RWPE1 (cell line): ENCODE measurements at regions not wholly inside any gene's neighbourhood (a gene's known extent, or its start where the extent isn't known, plus 50 kb on each side); places are given as distances from the start of the nearest gene placed in this dataset.

ENCODE experiments used
- CTCF ChIA-PET: fragments of 350-600 bp; sonication (Branson Sonifier 250); formaldehyde crosslinking; extraction: SDS; loops from one replicate; lab custom pipeline; 2021; lab: Yijun Ruan, JAX
- POLR2A ChIA-PET: fragments of 400-600 bp; formaldehyde crosslinking; extraction: SDS; loops from one replicate; lab custom pipeline; 2020; ENCODE audit warnings: antibody characterized with exemption; ENCODE audit not compliant: low non-redundant PET; lab: Yijun Ruan, JAX
- DNase-seq: peaks from one replicate; pipeline ENCODE4 v3.0.0; 2012; ENCODE audit warnings: low spot score
- H3K27ac ChIP-seq: fragments of 450-650 bp; 2 replicates; pipeline ENCODE4 v1.5.1; 2017
- TF ChIP-seq, protein P1 (sequence below): fragments of 450-650 bp; conservative IDR thresholded peaks from 2 replicates; pipeline ENCODE4 v1.5.1; 2017; ENCODE audit warnings: low read depth, mild to moderate bottlenecking

DNA sequence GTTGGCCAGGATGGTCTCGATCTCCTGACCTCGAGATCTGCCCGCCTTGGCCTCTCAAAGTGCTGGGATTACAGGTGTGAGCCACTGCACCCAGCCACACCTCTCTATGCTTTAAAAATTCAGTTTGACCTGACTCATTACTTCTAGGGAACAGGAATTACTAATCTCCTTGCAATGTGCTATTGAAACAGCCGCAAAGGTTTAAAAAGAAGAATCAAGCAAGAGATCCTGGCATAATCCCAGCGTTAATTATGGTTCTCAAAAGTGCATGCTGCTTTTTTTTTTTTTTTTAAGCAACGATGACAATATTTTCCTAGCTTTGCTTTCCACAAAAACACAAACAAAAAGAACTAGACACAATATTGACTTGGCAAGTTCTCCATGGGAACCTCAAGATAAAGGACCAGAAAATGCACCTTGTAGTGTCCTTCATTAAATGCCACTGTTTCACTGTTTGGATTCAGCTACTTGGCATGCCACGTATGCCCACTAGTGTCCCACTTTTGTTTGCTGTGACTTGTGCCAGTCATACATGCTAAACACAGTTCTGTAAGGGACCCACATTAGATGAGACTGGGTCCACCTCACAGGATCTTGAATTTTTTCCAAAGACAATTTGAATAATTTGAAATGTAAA, 112.6 kb upstream of the PPARGC1A start:
- ChIA-PET CTCF (interaction anchor here (0.6 kb wide), 1 partner anchor 352 kb away, joined by 3 read pairs; no protein-coding TSS in a partner anchor), POLR2A (no interaction called here)
- peak; percentile 3 for DNase-seq
- H3K27ac ChIP-seq = no peak overlapping the region
- TF ChIP-seq, protein P1, sequence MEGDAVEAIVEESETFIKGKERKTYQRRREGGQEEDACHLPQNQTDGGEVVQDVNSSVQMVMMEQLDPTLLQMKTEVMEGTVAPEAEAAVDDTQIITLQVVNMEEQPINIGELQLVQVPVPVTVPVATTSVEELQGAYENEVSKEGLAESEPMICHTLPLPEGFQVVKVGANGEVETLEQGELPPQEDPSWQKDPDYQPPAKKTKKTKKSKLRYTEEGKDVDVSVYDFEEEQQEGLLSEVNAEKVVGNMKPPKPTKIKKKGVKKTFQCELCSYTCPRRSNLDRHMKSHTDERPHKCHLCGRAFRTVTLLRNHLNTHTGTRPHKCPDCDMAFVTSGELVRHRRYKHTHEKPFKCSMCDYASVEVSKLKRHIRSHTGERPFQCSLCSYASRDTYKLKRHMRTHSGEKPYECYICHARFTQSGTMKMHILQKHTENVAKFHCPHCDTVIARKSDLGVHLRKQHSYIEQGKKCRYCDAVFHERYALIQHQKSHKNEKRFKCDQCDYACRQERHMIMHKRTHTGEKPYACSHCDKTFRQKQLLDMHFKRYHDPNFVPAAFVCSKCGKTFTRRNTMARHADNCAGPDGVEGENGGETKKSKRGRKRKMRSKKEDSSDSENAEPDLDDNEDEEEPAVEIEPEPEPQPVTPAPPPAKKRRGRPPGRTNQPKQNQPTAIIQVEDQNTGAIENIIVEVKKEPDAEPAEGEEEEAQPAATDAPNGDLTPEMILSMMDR = no peak

DNA sequence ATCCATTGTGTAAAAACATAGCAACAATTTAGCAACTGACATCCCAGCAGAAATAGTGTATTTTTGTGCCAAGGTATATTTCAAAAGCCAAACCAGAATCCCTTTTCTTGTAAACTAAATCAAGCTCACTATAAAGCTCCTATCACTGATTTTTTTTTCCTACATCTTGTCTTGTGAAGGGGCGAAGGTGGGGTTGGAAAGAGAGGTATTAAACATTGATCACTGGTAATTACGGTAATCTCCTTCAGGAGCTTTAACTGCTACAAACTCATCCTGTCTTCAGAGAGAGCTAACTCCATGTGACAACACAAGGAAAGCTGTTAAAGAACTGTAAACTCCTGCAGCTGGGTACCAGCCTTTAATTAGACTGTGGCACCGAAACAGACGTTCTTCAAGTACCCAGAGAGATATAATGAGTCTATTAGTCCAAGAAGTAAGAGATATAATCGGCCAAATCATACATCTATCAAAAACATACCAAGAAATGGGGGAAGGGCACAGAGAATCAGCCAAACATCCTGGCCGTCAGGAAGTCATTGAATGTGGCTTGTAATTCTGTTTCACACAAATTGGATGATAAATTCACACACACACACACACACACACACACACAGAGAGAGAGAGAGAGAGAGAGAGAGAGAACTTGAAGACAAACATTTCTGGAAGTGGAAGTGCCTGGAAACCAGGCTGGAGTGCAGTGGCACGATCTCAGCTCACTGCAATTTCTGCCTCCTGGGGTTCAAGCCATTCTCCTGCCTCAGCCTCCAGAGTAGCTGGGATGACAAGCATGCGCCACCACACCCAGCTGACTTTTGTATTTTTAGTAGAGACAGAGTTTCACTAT, 111.9 kb upstream of the PPARGC1A start:
- ChIA-PET POLR2A (no interaction called here), CTCF (interaction anchor here (0.6 kb wide), 1 partner anchor 50 kb away, joined by 3 read pairs; no protein-coding TSS in a partner anchor)
- H3K27ac ChIP-seq = no peak overlapping the region
- TF ChIP-seq, protein P1 = no peak
- DNase-seq = no peak

DNA sequence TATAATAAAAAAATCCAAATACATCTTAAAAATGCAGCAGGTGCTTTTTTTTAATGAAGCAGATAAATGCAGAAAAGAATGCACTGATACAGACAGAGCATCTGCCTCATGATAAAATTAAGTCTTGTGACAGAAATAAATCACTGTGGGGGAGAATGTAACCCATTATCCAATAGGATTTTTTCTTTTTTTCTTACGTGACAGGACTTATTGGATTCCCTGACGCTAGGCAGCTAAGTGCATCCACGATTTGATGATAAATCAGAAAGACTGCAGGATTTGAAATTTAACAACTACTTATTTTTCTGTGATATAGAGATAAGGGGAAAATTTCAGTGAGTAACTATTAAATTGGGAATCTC, 110.6 kb upstream of the PPARGC1A start:
- ChIA-PET POLR2A (no interaction called here), CTCF (interaction anchor here (0.7 kb wide), 1 partner anchor 9 kb away, joined by 4 read pairs; no protein-coding TSS in a partner anchor)
- TF ChIP-seq, protein P1 = no peak
- H3K27ac ChIP-seq = no peak overlapping the region
- no peak for DNase-seq

DNA sequence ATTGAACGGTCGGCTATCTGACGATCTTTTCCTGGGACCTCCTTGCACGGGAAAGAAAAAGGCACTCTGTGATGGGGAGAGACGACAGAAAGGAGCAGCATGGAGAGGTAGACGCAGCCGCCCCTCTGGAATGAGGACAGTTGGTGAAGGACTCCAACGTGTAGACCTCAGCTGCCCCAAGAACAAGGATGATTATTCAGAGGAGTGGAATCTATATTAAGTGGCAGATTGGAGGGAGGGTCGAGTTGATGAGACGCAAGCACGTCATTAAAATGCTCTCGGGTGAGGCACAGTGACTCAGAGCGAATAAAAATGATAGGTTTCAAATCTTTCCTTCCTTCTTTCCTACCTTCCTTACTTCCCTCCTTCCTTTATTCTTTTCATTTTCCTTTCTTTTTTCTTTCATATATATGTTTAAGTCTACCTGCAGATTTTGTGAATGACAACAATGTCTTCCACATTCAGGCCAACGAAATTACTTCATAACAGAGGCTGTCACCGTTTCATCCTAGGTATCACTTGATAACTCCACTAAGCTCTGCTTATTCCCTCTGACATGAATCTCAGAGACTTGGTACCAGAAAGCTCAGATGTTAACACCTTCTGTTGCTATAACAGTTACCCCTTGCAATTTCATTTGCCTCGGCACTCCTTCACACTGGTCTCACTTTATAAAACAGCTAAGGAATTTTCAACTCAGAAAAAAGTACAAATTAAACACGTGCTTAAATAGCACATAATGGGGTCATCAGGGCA, 110.0 kb upstream of the PPARGC1A start:
- POLR2A ChIA-PET = no interaction called here
- TF ChIP-seq, protein P1 = no peak
- CTCF ChIA-PET = interaction anchor here (0.7 kb wide), 1 partner anchor 10 kb away, joined by 4 read pairs; no protein-coding TSS in a partner anchor
- DNase-seq = peak; percentile 3
- H3K27ac ChIP-seq = no peak overlapping the region

DNA sequence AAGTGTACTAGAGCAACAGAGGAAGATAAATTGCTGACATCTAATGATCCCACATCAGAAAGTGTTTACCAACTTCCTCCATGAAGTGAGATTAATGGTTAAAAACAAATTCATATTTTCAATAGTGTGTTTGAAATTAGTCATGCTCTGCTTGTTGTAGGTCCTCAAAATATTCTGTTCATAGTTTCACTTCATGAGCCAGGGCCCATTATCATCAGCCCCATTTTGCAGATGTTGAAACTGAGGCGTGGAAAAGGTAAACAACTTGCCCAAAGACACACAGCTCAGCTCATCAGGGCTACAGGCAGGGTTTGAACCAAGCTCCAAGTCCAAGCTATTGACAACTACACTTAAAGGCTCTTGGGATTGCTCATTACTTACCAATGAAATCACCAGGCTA, 103.5 kb upstream of the PPARGC1A start:
- TF ChIP-seq, protein P1 = no peak
- H3K27ac ChIP-seq = no peak overlapping the region
- ChIA-PET CTCF (no interaction called here), POLR2A (no interaction called here)
- no peak for DNase-seq

DNA sequence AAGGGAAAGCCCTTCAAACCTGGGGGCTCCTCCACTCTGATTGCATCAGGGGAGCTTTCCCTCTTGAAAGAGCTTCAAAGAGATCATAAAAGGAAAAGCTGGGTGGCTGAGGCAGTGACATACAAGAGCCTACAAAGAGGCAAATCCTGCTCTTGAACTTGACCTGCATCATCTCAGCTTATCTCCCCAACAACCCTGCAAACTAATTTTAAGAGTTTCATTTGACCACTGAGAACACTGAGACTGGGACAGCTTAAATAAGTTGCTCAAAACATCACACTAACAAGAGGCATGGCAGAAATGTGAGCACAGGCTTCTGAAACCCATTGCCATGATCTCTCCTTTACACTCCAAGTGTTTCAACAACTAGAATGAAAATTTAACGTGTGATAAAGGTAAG, 101.6 kb upstream of the PPARGC1A start:
- TF ChIP-seq, protein P1 = no peak
- CTCF ChIA-PET = no interaction called here
- no peak overlapping the region for H3K27ac ChIP-seq
- POLR2A ChIA-PET = no interaction called here
- DNase-seq = no peak
